ENCODE measurements at regions not wholly inside any gene's neighbourhood (a gene's known extent, or its start where the extent isn't known, plus 50 kb on each side); places are given as distances from the start of the nearest gene placed in this dataset.
"Not testable (repeated sequence)": the region's sequence is repeated elsewhere in the genome, so short reads cannot be mapped to it uniquely, and the experiment has no call there.

DNA sequence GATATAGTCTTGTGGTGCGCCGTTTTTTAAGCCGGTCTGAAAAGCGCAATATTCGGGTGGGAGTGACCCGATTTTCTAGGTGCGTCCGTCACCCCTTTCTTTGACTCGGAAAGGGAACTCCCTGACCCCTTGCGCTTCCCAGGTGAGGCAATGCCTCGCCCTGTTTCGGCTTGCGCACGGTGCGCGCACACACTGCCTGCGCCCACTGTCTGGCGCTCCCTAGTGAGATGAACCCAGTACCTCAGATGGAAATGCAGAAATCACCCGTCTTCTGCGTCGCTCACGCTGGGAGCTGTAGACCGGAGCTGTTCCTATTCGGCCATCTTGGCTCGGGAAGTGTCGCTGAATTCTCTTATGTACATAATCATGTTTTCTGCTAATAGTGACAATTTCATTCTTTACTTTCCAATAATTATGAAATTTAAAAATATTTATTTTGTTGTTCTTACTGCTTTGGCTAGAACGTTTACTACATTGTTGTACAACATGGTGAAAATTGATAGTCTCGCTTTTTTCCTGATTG, 61.2 kb upstream of the MINDY3 start:
- H3K36me3 ChIP-seq, result not testable (repeated sequence)

DNA sequence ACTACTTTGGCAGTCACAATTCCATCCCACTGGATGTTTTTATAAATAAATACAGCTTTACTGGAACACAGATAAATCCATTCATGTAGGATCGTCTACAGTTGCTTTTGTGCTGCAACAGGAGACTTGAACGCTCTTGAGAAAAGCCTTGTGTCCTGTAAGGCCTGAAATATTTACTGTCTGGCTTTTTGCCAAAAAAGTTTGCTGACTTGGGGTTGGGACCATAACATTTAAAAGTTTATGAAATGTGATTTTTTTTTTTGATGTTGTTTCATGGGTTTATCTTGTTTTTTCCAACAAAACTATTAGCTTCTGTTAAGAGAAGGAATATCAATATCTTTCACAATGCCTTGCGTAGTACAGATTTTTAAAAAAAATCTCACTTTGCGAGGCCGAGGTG, 71.1 kb upstream of the MINDY3 start:
- DNase-seq (no peak), ATAC-seq (no peak)
- TF ChIP-seq POLR2A (IDR thresholded peaks at IDR 0.05) (no peak), CTCF (IDR thresholded peaks at IDR 0.05) (no peak)
- no peaks in the 10 kb centered on the region for H3K9me3 ChIP-seq
- 57% methylated on average over 5 of the region's 5 CpGs for WGBS (ENCODE audit: insufficient coverage, low coverage, low lambda C conversion rate, missing lambda C conversion rate)
- H3K4me1 ChIP-seq, result no peaks in the 10 kb centered on the region
- H3K36me3 ChIP-seq, result no peaks in the 10 kb centered on the region
- no peaks in the 10 kb centered on the region for H3K27me3 ChIP-seq
- H3K4me3 ChIP-seq, result no peak overlapping the region
- H3K27ac ChIP-seq, result no peak overlapping the region
- intact Hi-C loops (cut with DNase I), result no loop called here

More for the DNA sequence above, 61.2 kb upstream of the MINDY3 start:
- H3K9me3 ChIP-seq; ATAC-seq; DNase-seq; H3K4me1 ChIP-seq; H3K4me3 ChIP-seq; intact Hi-C loops (cut with DNase I); H3K27me3 ChIP-seq; H3K27ac ChIP-seq: not testable (repeated sequence)
- 64% methylated on average over 3 of the region's 28 CpGs for WGBS (ENCODE audit: insufficient coverage, low coverage, low lambda C conversion rate, missing lambda C conversion rate)

DNA sequence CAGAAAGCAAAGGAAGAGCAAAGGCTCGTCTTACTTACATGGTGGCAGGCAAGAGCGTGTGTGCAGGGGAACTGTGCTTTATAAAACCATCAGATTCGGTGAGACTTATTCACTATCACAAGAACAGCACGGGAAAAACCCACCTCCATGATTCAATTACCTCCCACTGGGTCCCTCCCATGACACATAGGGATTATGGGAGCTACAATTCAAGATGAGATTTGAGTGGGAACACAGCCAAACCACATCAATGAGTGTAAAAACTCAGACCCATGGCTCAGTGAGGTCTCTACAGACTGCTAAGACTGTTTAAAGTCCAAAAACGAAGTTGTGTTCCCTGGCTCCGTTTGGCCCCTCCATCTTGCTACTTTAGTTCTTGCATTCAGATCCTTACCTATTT, 79.2 kb upstream of the MINDY3 start:
- ATAC-seq; DNase-seq; H3K27me3 ChIP-seq; H3K36me3 ChIP-seq; H3K9me3 ChIP-seq; H3K27ac ChIP-seq; H3K4me3 ChIP-seq; intact Hi-C loops (cut with DNase I); H3K4me1 ChIP-seq: not testable (repeated sequence)
- WGBS (ENCODE audit: insufficient coverage, low coverage, low lambda C conversion rate, missing lambda C conversion rate), result 33% methylated on average over 6 of the region's 6 CpGs

GRCh38 chr10:15943426-15943825, 83.1 kb upstream of the MINDY3 start:
- WGBS (ENCODE audit: insufficient coverage, low coverage, low lambda C conversion rate, missing lambda C conversion rate), result 25% methylated on average over 1 of the region's 1 CpG
- intact Hi-C loops (cut with DNase I), result no loop called here

DNA sequence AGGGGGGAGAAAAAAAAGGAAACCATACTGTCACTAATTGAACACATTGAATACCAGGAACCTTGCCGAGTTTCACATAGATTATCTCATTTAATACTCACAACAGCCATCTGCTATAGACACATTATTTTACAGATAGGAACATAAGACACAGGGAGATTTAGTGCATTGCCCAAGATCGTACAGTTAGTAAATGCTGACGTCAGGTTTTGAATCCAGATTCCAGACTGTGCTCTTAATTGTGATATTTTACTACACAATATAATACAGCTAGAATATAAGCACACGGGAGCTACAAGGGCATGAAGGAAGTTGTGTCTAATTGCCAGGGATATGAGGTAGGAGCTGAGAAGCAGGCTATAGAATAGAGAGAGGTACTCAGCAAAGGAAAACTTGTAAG, 93.9 kb upstream of the MINDY3 start:
- Histone ChIP-seq H3K27ac (no peak overlapping the region), H3K4me3 (no peak overlapping the region), H3K9me3 (no peaks in the 10 kb centered on the region), H3K36me3 (no peaks in the 10 kb centered on the region), H3K27me3 (no peaks in the 10 kb centered on the region), H3K4me1 (no peaks in the 10 kb centered on the region)
- intact Hi-C loops (cut with DNase I), result no loop called here
- DNase-seq (no peak), ATAC-seq (no peak)
- TF ChIP-seq CTCF (IDR thresholded peaks at IDR 0.05), result no peak
- no peak for TF ChIP-seq POLR2A (IDR thresholded peaks at IDR 0.05)
- WGBS (ENCODE audit: insufficient coverage, low coverage, low lambda C conversion rate, missing lambda C conversion rate), result 57% methylated on average over 4 of the region's 4 CpGs

More at GRCh38 chr10:15943426-15943825, 83.1 kb upstream of the MINDY3 start:
- Histone ChIP-seq H3K27me3 (no peaks in the 10 kb centered on the region), H3K9me3 (no peaks in the 10 kb centered on the region), H3K4me3 (no peak overlapping the region), H3K27ac (no peak overlapping the region), H3K4me1 (no peaks in the 10 kb centered on the region), H3K36me3 (no peaks in the 10 kb centered on the region)
- DNase-seq, result no peak
- no peak for ATAC-seq
- no peak for TF ChIP-seq CTCF (IDR thresholded peaks at IDR 0.05)
- no peak for TF ChIP-seq POLR2A (IDR thresholded peaks at IDR 0.05)

- no peaks in the 10 kb centered on the region for H3K9me3 ChIP-seq
- H3K4me3 ChIP-seq, result no peak overlapping the region
- ATAC-seq, result no peak
- TF ChIP-seq POLR2A (IDR thresholded peaks at IDR 0.05) (no peak), CTCF (IDR thresholded peaks at IDR 0.05) (no peak)
- no peaks in the 10 kb centered on the region for H3K27me3 ChIP-seq
- no peak for DNase-seq
- WGBS (ENCODE audit: insufficient coverage, low coverage, low lambda C conversion rate, missing lambda C conversion rate), result 43% methylated on average over 5 of the region's 5 CpGs
- intact Hi-C loops (cut with DNase I), result no loop called here
- H3K36me3 ChIP-seq, result no peaks in the 10 kb centered on the region
- no peak overlapping the region for H3K27ac ChIP-seq
- no peaks in the 10 kb centered on the region for H3K4me1 ChIP-seq
Observed at GRCh38 chr10:15960277-15960676, 100.0 kb upstream of the MINDY3 start.

- H3K9me3 ChIP-seq; intact Hi-C loops (cut with DNase I); H3K36me3 ChIP-seq; DNase-seq; H3K27me3 ChIP-seq; ATAC-seq; H3K4me1 ChIP-seq; H3K4me3 ChIP-seq; H3K27ac ChIP-seq: not testable (repeated sequence)
- WGBS (ENCODE audit: insufficient coverage, low coverage, low lambda C conversion rate, missing lambda C conversion rate), result 56% methylated on average over 5 of the region's 5 CpGs
Observed at GRCh38 chr10:15972736-15973135, 112.4 kb upstream of the MINDY3 start.
